ENCODE measurements at regions not wholly inside any gene's neighbourhood (a gene's known extent, or its start where the extent isn't known, plus 50 kb on each side); places are given as distances from the start of the nearest gene placed in this dataset.
"Not testable (repeated sequence)": the region's sequence is repeated elsewhere in the genome, so short reads cannot be mapped to it uniquely, and the experiment has no call there.

- no peak for DNase-seq (ENCODE audit: low read depth)
- TF ChIP-seq, protein P1, sequence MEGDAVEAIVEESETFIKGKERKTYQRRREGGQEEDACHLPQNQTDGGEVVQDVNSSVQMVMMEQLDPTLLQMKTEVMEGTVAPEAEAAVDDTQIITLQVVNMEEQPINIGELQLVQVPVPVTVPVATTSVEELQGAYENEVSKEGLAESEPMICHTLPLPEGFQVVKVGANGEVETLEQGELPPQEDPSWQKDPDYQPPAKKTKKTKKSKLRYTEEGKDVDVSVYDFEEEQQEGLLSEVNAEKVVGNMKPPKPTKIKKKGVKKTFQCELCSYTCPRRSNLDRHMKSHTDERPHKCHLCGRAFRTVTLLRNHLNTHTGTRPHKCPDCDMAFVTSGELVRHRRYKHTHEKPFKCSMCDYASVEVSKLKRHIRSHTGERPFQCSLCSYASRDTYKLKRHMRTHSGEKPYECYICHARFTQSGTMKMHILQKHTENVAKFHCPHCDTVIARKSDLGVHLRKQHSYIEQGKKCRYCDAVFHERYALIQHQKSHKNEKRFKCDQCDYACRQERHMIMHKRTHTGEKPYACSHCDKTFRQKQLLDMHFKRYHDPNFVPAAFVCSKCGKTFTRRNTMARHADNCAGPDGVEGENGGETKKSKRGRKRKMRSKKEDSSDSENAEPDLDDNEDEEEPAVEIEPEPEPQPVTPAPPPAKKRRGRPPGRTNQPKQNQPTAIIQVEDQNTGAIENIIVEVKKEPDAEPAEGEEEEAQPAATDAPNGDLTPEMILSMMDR (conservative IDR thresholded peaks at IDR 0.05; ENCODE audit: low read length) = no peak
- H3K4me3 ChIP-seq (ENCODE audit: low read length) = no peak overlapping the region
Observed at GRCh38 chr2:2649109-2650072, 318.3 kb upstream of the MYT1L start.

- no peak for DNase-seq (ENCODE audit: low read depth)
- no peak overlapping the region for H3K4me3 ChIP-seq (ENCODE audit: low read length)
- TF ChIP-seq, protein P1 (conservative IDR thresholded peaks at IDR 0.05; ENCODE audit: low read length) = no peak
Observed at GRCh38 chr2:2648094-2648493, 317.0 kb upstream of the MYT1L start.

DNA sequence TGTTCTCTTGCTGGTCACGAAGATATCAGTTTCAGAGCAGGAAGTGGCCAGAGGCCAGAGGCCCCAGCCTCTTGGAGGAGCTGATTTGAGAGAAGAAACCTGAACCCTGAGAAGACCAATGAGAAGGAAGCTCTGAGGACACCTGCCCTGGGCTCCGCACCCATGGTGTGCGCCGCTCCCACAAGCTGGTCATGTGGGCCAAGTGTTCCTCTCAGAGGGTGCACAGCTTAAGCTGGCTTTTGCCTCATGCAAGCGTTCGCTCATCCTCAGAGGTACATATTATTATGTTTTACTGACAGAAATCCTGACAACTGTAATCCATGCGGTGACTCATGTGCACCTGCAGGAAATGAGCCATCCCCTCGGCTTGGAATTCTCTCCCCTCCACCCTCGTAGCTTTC, 316.1 kb upstream of the MYT1L start:
- no peak overlapping the region for H3K4me3 ChIP-seq (ENCODE audit: low read length)
- TF ChIP-seq, protein P1 (conservative IDR thresholded peaks at IDR 0.05; ENCODE audit: low read length) = no peak
- DNase-seq (ENCODE audit: low read depth) = no peak

GRCh38 chr2:2646433-2647051, 315.5 kb upstream of the MYT1L start:
- H3K4me3 ChIP-seq (ENCODE audit: low read length) = no peak overlapping the region
- TF ChIP-seq, protein P1 (conservative IDR thresholded peaks at IDR 0.05; ENCODE audit: low read length) = no peak
- no peak for DNase-seq (ENCODE audit: low read depth)

DNA sequence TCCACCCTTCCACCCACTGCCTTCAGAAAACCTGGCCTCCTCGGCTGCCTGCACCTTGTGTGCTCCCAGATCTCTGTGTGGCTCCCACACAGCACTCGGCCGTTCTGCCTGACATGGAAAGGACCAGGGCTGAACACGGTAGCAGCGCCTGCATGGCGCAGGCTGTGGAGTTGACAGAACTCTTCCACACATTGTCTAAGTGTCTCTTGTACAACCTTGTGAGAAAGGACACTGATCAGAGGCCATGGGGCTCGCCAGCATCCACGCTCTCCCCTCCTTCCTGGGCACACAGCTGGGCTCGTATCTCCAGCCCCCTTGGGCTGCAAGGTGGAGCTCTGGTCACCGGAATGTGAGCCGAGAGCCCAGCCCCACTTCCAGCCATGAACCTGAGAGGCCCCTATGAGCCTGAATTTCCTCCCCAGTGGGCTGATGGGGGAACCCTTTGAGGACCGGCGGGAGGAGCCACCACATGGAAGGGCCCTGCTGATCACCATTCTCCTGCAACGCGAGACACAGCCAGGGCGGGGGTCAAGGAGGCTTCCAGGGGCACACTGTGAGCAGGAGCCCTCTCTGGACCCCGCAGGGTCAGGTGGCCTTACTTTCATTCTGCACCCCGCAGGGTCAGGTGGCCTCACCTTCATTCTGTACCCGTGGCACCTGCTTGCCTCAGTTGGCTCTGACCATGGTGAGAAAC, 314.2 kb upstream of the MYT1L start:
- DNase-seq (ENCODE audit: low read depth) = no peak
- H3K4me3 ChIP-seq (ENCODE audit: low read length) = no peak overlapping the region
- TF ChIP-seq, protein P1 (conservative IDR thresholded peaks at IDR 0.05; ENCODE audit: low read length) = no peak

GRCh38 chr2:2644751-2645150, 313.7 kb upstream of the MYT1L start:
- H3K4me3 ChIP-seq (ENCODE audit: low read length); DNase-seq (ENCODE audit: low read depth): not testable (repeated sequence)

GRCh38 chr2:2644040-2644439, 313.0 kb upstream of the MYT1L start:
- H3K4me3 ChIP-seq (ENCODE audit: low read length) = no peak overlapping the region
- TF ChIP-seq, protein P1 (conservative IDR thresholded peaks at IDR 0.05; ENCODE audit: low read length) = no peak

More at GRCh38 chr2:2644040-2644439, 313.0 kb upstream of the MYT1L start:
- no peak for DNase-seq (ENCODE audit: low read depth)

Measured in AG10803 (cell line).